D721Med (cell line): ENCODE measurements at regions not wholly inside any gene's neighbourhood (a gene's known extent, or its start where the extent isn't known, plus 50 kb on each side); places are given as distances from the start of the nearest gene placed in this dataset.

Experiments used
- DNase-seq: peaks from one replicate; pipeline ENCODE4 v3.0.0; 2011; ENCODE audit warnings: low spot score; ENCODE audit not compliant: insufficient read length
- FAIRE-seq: peaks from 2 replicates; lab custom pipeline; 2011; peaks lifted over from hg19 to GRCh38; lab: Jason Lieb, UNC
- CTCF ChIP-seq: IDR thresholded peaks from 2 replicates; pipeline ENCODE4 v1.5.1; 2012; ENCODE audit warnings: mild to moderate bottlenecking, control low read depth; ENCODE audit not compliant: insufficient read depth; ENCODE audit errors: missing control alignments

- no peak for DNase-seq
- TF ChIP-seq CTCF, result no peak
- no peak for FAIRE-seq
These were observed 1166.2 kb downstream of the MAT2B start for GRCh38 chr5:164671640-164672039.

- no peak for DNase-seq
- TF ChIP-seq CTCF, result no peak
- peak; percentile 77 for FAIRE-seq
These were observed 1166.8 kb downstream of the MAT2B start for GRCh38 chr5:164672205-164672604.

- FAIRE-seq (peak; percentile 81), DNase-seq (no peak)
- TF ChIP-seq CTCF, result peak; percentile 25
These were observed 1167.7 kb downstream of the MAT2B start for GRCh38 chr5:164672931-164673694.

GRCh38 chr5:164679461-164679860 lies 1174.0 kb downstream of the MAT2B start:
- FAIRE-seq (no peak), DNase-seq (no peak)
- TF ChIP-seq CTCF, result no peak

- FAIRE-seq, result no peak
- no peak for TF ChIP-seq CTCF
- DNase-seq, result no peak
These were observed 1174.8 kb downstream of the MAT2B start for GRCh38 chr5:164680216-164680615.

GRCh38 chr5:164680812-164681520 lies 1175.5 kb downstream of the MAT2B start:
- DNase-seq (no peak), FAIRE-seq (no peak)
- TF ChIP-seq CTCF, result no peak

- peak; percentile 35 for FAIRE-seq
- no peak for DNase-seq
- no peak for TF ChIP-seq CTCF
These were observed 1182.0 kb downstream of the MAT2B start for GRCh38 chr5:164687391-164687790.
